ENCODE measurements at regions not wholly inside any gene's neighbourhood (a gene's known extent, or its start where the extent isn't known, plus 50 kb on each side); places are given as distances from the start of the nearest gene placed in this dataset.
A peak's percentile ranks its signal among the peaks of the same experiment; 100 is the strongest.

GRCh38 chr18:7369006-7369405 lies 138.1 kb downstream of the LRRC30 start:
- DNase-seq: no peak
- H3K9me3 Mint-ChIP-seq: peaks cover 0 to 9% (median 3%) of the 10 kb centered on the region in 7 donors
- peaks cover 13 to 32% (median 19%) of the 10 kb centered on the region in 3 donors for H3K27me3 Mint-ChIP-seq (ENCODE audit: low read depth in 3 of 3)

GRCh38 chr18:7370375-7370774 lies 139.5 kb downstream of the LRRC30 start:
- WGBS (ENCODE audit: insufficient coverage): 21% methylated on average over 2 of the region's 7 CpGs
- Mint-ChIP-seq H3K4me1 (peaks cover 9% of the 10 kb centered on the region), H3K9me3 (peaks cover 3 to 21% (median 6%) of the 10 kb centered on the region in 7 donors), H3K36me3 (no peaks in the 10 kb centered on the region), H3K27ac (no peak overlapping the region), H3K4me3 (no peak overlapping the region), H3K27me3 (ENCODE audit: low read depth in 3 of 3) (peaks cover 13 to 31% (median 19%) of the 10 kb centered on the region in 3 donors)
- H3K27ac ChIP-seq (ENCODE audit: low read depth in 1 of 2, low read length in 2 of 2): no peak overlapping the region
- peaks cover 1 to 9% of the 10 kb centered on the region in 2 donors for H3K9me3 ChIP-seq (replicated peaks in 1 of 2; ENCODE audit: control insufficient read depth in 1 of 2, insufficient read depth in 1 of 2, low read length in 2 of 2)
- peaks cover 5 to 6% of the 10 kb centered on the region in 2 donors for H3K4me1 ChIP-seq (ENCODE audit: control insufficient read depth in 1 of 2, insufficient read depth in 2 of 2, low read length in 2 of 2)
- no peak overlapping the region for H3K9ac ChIP-seq (ENCODE audit: insufficient read depth, low read length, poor library complexity, severe bottlenecking)
- no peak for TF ChIP-seq CTCF (IDR thresholded peaks at IDR 0.05)
- peak overlapping the region; percentile 55 for H2AFZ ChIP-seq (ENCODE audit: insufficient read depth, low read depth, low read length, poor library complexity, severe bottlenecking)
- no peak overlapping the region for H3K4me3 ChIP-seq (replicated peaks in 1 of 3; ENCODE audit: low read depth in 2 of 3, low read length in 3 of 3)
- H3K36me3 ChIP-seq (replicated peaks in 1 of 2; ENCODE audit: control insufficient read depth in 1 of 2, insufficient read depth in 2 of 2, low read length in 2 of 2): no peaks in the 10 kb centered on the region
- no peaks in the 10 kb centered on the region for H4K20me1 ChIP-seq (ENCODE audit: insufficient read depth, low read length)
- H3K79me2 ChIP-seq (ENCODE audit: insufficient read depth, low read length): no peaks in the 10 kb centered on the region
- peaks cover 0 to 3% of the 10 kb centered on the region in 2 donors for H3K27me3 ChIP-seq (ENCODE audit: control insufficient read depth in 2 of 2, insufficient read depth in 2 of 2, low read length in 2 of 2)
- DNase-seq: no peak
- H3K4me2 ChIP-seq (replicated peaks; ENCODE audit: extremely low read depth, low read length, poor library complexity, severe bottlenecking): no peak overlapping the region
- intact Hi-C loops (cut with micrococcal nuclease): no loop called here

More at GRCh38 chr18:7369006-7369405, 138.1 kb downstream of the LRRC30 start:
- Histone ChIP-seq H3K9ac (ENCODE audit: insufficient read depth, low read length, poor library complexity, severe bottlenecking) (no peak overlapping the region), H3K27ac (ENCODE audit: low read depth in 1 of 2, low read length in 2 of 2) (no peak overlapping the region), H3K36me3 (replicated peaks in 1 of 2; ENCODE audit: control insufficient read depth in 1 of 2, insufficient read depth in 2 of 2, low read length in 2 of 2) (no peaks in the 10 kb centered on the region), H2AFZ (ENCODE audit: insufficient read depth, low read depth, low read length, poor library complexity, severe bottlenecking) (no peak overlapping the region), H3K4me2 (replicated peaks; ENCODE audit: extremely low read depth, low read length, poor library complexity, severe bottlenecking) (no peak overlapping the region), H3K4me3 (replicated peaks in 1 of 3; ENCODE audit: low read depth in 2 of 3, low read length in 3 of 3) (no peak overlapping the region), H3K4me1 (ENCODE audit: control insufficient read depth in 1 of 2, insufficient read depth in 2 of 2, low read length in 2 of 2) (peaks cover 5 to 6% of the 10 kb centered on the region in 2 donors), H3K27me3 (ENCODE audit: control insufficient read depth in 2 of 2, insufficient read depth in 2 of 2, low read length in 2 of 2) (peaks cover 0 to 3% of the 10 kb centered on the region in 2 donors), H3K79me2 (ENCODE audit: insufficient read depth, low read length) (no peaks in the 10 kb centered on the region), H3K9me3 (replicated peaks in 1 of 2; ENCODE audit: control insufficient read depth in 1 of 2, insufficient read depth in 1 of 2, low read length in 2 of 2) (no peaks in the 10 kb centered on the region), H4K20me1 (ENCODE audit: insufficient read depth, low read length) (no peaks in the 10 kb centered on the region)
- WGBS (ENCODE audit: insufficient coverage): 54% methylated on average over 6 of the region's 7 CpGs
- Mint-ChIP-seq H3K36me3 (no peaks in the 10 kb centered on the region), H3K4me1 (peaks cover 9% of the 10 kb centered on the region), H3K4me3 (no peak overlapping the region), H3K27ac (no peak overlapping the region)
- TF ChIP-seq CTCF (IDR thresholded peaks at IDR 0.05): no peak
- intact Hi-C loops (cut with micrococcal nuclease): no loop called here

All from CD14-positive monocyte (primary cell).